ENCODE measurements at regions not wholly inside any gene's neighbourhood (a gene's known extent, or its start where the extent isn't known, plus 50 kb on each side); places are given as distances from the start of the nearest gene placed in this dataset.

GRCh38 chr2:122357998-122358397 is 602.5 kb downstream of the TSN start:
- WGBS, 2 experiments (ENCODE audit: extremely low coverage in 1 of 2, insufficient coverage in 1 of 2, insufficient read length in 1 of 2, insufficient replicate concordance in 2 of 2, low coverage in 1 of 2, low lambda C conversion rate in 2 of 2, missing lambda C conversion rate in 1 of 2) = 87% methylated on average over 1 of the region's 1 CpG; no CpG with 5 or more reads in 1 of the 2 experiments
- Histone ChIP-seq H3K4ac (replicated peaks; ENCODE audit: insufficient read length, low read depth, low read length) (no peak overlapping the region), H2BK120ac (replicated peaks; ENCODE audit: low read depth, low read length) (no peak overlapping the region), H2AK5ac (ENCODE audit: low read depth, low read length) (no peak overlapping the region), H2BK5ac (ENCODE audit: low read depth, low read length) (no peak overlapping the region), H3K9me3 (ENCODE audit: insufficient read depth in 2 of 2, low read depth in 1 of 2, low read length in 1 of 2) (no peaks in the 10 kb centered on the region), H3K23me2 (ENCODE audit: low read depth, low read length) (no peaks in the 10 kb centered on the region), H3K14ac (ENCODE audit: insufficient read length) (no peak overlapping the region), H3K9ac (replicated peaks in 1 of 4; ENCODE audit: extremely low read depth in 1 of 4, low read depth in 3 of 4, low read length in 3 of 4) (no peak overlapping the region), H3K4me3 (ENCODE audit: extremely low read depth in 1 of 4, insufficient read depth in 2 of 4, low read depth in 3 of 4, low read length in 4 of 4) (no peak overlapping the region), H4K5ac (ENCODE audit: insufficient read length, low read depth, low read length) (no peak overlapping the region), H3K79me1 (ENCODE audit: low read depth, low read length) (no peaks in the 10 kb centered on the region), H2AFZ (ENCODE audit: low read length) (no peak overlapping the region), H3K18ac (ENCODE audit: extremely low read depth, low read length) (no peak overlapping the region), H4K8ac (ENCODE audit: extremely low read depth, insufficient read depth, low read length) (no peak overlapping the region), H4K20me1 (replicated peaks in 1 of 2; ENCODE audit: control insufficient read depth in 1 of 2, insufficient read depth in 2 of 2, low read length in 2 of 2) (no peaks in the 10 kb centered on the region), H3K56ac (replicated peaks; ENCODE audit: insufficient read length, low read depth, low read length) (no peak overlapping the region), H3K4me2 (ENCODE audit: insufficient read depth in 1 of 2, low read depth in 2 of 2, low read length in 2 of 2) (no peak overlapping the region), H2BK12ac (ENCODE audit: low read depth, low read length) (no peak overlapping the region), H4K91ac (replicated peaks; ENCODE audit: insufficient read length, low read length) (no peak overlapping the region), H3K4me1 (replicated peaks in 1 of 4; ENCODE audit: control insufficient read depth in 3 of 4, insufficient read depth in 4 of 4, low read length in 3 of 4) (no peaks in the 10 kb centered on the region), H2BK20ac (ENCODE audit: low read length) (no peak overlapping the region), H3K27me3 (replicated peaks in 1 of 4; ENCODE audit: control insufficient read depth in 3 of 4, extremely low read depth in 1 of 4, insufficient read depth in 3 of 4, low read length in 3 of 4) (no peaks in the 10 kb centered on the region), H3K36me3 (ENCODE audit: control insufficient read depth in 2 of 4, insufficient read depth in 4 of 4, low read length in 3 of 4) (no peaks in the 10 kb centered on the region), H3K79me2 (ENCODE audit: control insufficient read depth in 1 of 2, insufficient read depth in 2 of 2, low read length in 2 of 2) (no peaks in the 10 kb centered on the region), H3K23ac (ENCODE audit: insufficient read length) (no peak overlapping the region), H3K27ac (ENCODE audit: low read depth, low read length) (no peak overlapping the region), H2BK15ac (ENCODE audit: low read length) (no peak overlapping the region)
- FAIRE-seq = no peak
- ChIA-PET CTCF (ENCODE audit: partially characterized antibody) (no interaction called here), POLR2A (ENCODE audit: partially characterized antibody) (no interaction called here)
- TF ChIP-seq KDM5A (IDR thresholded peaks at IDR 0.05; ENCODE audit: low read length) (no peak), BCL11A (IDR thresholded peaks at IDR 0.05; ENCODE audit: low read depth in 2 of 2, low read length in 2 of 2) (no peak), TEAD4 (IDR thresholded peaks at IDR 0.05; ENCODE audit: low read depth, low read length) (no peak), ATF3 (IDR thresholded peaks at IDR 0.05; ENCODE audit: insufficient read depth, low read depth, low read length) (no peak), RFX5 (IDR thresholded peaks at IDR 0.05; ENCODE audit: borderline replicate concordance, low read depth, low read length) (no peak), TAF1 (IDR thresholded peaks at IDR 0.05; ENCODE audit: low read depth, low read length) (no peak)
- no peak for DNase-seq (ENCODE audit: low read depth in 1 of 2, low spot score in 2 of 2)
